Kidney epithelial cell (primary cell): ENCODE measurements at regions not wholly inside any gene's neighbourhood (a gene's known extent, or its start where the extent isn't known, plus 50 kb on each side); places are given as distances from the start of the nearest gene placed in this dataset.

Experiments used
- DNase-seq: peaks from one replicate; pipeline ENCODE4 v3.0.0-alpha.2; 2010; ENCODE audit warnings: low read depth
- H3K27me3 ChIP-seq: 2 replicates; pipeline ENCODE4 v1.6.0; 2011; ENCODE audit warnings: low read length; ENCODE audit not compliant: control insufficient read depth, insufficient read depth
- H3K36me3 ChIP-seq: 2 replicates; pipeline ENCODE4 v1.5.1; 2011; ENCODE audit warnings: low read length; ENCODE audit not compliant: control insufficient read depth, insufficient read depth
- H3K4me3 ChIP-seq: 2 replicates; pipeline ENCODE4 v1.5.1; 2011; ENCODE audit warnings: low read depth, mild to moderate bottlenecking, control low read depth, low read length
- CTCF ChIP-seq: IDR thresholded peaks from 2 replicates; pipeline ENCODE4 v1.5.1; 2011; ENCODE audit warnings: mild to moderate bottlenecking, moderate library complexity, low read length, control low read depth, inconsistent platforms; ENCODE audit not compliant: insufficient read depth, poor library complexity, severe bottlenecking

DNA sequence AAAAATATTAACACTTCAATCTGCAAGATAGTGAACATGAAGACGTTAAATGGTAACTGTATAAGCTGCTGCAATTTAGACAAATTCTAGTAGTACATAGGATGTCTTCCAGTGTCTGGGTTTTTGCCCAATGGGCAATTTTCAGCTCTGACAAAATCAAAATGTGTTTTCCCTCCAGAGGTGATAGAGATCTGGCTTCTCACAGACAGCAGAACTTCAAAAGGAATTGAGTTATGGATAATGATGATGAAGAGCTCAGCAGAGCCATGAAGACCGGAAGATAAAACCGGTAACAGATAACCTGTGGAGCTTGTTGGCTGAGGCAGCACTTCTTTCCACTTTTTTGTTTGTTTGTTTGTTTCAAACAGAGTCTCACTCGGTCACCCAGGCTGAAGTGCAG, 89.4 kb upstream of the NTRK3 start:
- no peak for DNase-seq

GRCh38 chr15:88344786-88345185, 88.2 kb upstream of the NTRK3 start:
- DNase-seq = no peak
- TF ChIP-seq CTCF = no peak
- Histone ChIP-seq H3K27me3 (no peaks in the 10 kb centered on the region), H3K36me3 (no peaks in the 10 kb centered on the region), H3K4me3 (no peak overlapping the region)

More for the DNA sequence above, 89.4 kb upstream of the NTRK3 start:
- no peak for TF ChIP-seq CTCF
- Histone ChIP-seq H3K27me3 (no peaks in the 10 kb centered on the region), H3K4me3 (no peak overlapping the region), H3K36me3 (no peaks in the 10 kb centered on the region)

DNA sequence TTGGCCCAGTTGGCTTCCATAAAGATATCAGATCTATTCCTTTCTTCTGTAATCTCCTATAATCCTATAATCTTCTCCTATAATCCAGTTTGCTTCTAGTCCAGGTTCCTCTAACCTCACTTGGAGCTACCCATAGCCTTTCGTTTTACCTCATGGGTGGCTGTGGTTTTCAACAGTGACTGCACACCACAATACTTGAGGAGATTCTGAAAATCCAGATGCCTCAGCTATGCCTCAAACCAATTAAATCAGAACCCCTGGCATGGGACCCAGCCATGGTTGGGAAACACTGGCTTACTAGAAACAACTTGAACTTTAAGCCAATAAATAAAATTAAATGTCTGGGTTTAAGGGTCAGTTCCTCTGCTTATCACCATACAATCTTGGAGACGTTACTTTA, 86.1 kb upstream of the NTRK3 start:
- Histone ChIP-seq H3K27me3 (no peaks in the 10 kb centered on the region), H3K36me3 (no peaks in the 10 kb centered on the region), H3K4me3 (no peak overlapping the region)
- no peak for DNase-seq
- TF ChIP-seq CTCF = no peak

- DNase-seq = no peak
- H3K27me3 ChIP-seq = no peaks in the 10 kb centered on the region
- no peaks in the 10 kb centered on the region for H3K36me3 ChIP-seq
- TF ChIP-seq CTCF = no peak
- H3K4me3 ChIP-seq = no peak overlapping the region
These were observed 85.1 kb upstream of the NTRK3 start for GRCh38 chr15:88341653-88342052.

DNA sequence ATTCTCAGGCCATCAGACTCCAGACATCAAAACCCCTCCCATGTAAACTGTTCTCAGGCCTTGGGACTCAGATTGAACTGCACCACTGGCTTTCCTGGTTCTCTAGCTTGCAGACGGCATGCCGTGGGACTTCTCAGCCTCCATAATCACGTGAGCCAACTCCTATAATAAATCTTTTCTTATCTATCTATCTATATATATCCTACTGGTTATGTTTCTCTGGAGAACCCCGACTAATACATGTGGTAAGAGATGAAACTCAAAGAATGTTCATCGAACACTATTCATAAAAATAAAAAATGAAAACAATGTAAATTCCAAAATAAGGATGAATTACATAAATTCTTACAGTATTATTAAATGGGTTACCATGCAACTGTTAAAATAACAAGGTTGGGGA, 84.5 kb upstream of the NTRK3 start:
- Histone ChIP-seq H3K36me3 (no peaks in the 10 kb centered on the region), H3K27me3 (no peaks in the 10 kb centered on the region), H3K4me3 (no peak overlapping the region)
- DNase-seq = no peak
- no peak for TF ChIP-seq CTCF

DNA sequence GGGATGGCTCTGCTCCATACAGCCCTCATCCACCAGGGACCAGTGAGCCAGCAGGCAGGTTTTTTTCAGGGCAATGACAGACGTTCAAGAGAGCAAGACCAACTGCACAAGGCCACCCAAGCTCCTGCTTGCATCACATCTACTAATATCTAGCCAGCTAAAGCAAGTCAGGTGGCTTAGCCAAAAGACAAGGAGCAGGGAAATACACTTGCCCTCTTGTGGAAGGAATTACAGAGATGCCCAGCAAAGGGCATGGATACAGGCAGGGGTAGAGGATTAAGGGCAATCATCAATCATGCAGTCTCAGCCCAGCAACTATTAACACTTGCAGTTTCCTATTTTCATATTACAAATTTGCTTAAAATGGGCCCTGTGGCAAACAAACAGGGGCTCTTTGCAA, 81.5 kb upstream of the NTRK3 start:
- TF ChIP-seq CTCF = no peak
- Histone ChIP-seq H3K36me3 (no peaks in the 10 kb centered on the region), H3K27me3 (no peaks in the 10 kb centered on the region), H3K4me3 (no peak overlapping the region)
- no peak for DNase-seq
